ENCODE measurements at regions not wholly inside any gene's neighbourhood (a gene's known extent, or its start where the extent isn't known, plus 50 kb on each side); places are given as distances from the start of the nearest gene placed in this dataset.

DNA sequence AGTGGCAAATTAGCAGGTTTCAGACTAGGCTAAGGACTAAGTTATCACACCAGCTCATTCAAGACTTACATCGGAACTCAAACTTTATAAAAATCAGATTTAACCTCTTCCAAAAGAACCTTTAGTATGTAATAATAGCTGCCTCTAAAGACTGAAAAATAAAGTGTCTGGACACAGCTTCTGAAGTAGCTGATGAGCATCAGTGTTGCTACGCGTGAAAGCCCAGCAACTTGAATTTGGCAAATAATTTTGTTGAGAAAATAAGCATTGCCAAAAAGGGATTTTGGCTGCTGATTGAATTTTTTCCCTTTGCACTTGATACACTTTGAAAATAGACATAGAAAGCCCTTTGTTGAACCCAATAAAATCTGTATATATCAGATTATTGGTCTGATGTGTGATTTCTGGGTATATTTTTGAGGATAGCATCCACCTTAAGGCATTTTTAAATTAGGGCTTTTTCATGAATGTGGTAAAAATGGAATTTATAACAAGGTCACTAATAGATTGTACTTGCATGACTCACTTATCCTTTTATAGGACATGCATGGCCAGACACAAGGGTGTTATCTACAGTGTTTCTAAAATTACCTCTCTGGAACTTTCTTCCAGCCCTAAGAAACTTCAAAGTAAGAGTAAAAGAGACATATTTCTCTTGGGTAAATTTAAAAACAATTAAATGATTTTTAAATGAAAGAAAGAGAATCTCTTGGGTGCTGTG, 350.4 kb downstream of the TENT5A start:
- TF ChIP-seq, protein P1, sequence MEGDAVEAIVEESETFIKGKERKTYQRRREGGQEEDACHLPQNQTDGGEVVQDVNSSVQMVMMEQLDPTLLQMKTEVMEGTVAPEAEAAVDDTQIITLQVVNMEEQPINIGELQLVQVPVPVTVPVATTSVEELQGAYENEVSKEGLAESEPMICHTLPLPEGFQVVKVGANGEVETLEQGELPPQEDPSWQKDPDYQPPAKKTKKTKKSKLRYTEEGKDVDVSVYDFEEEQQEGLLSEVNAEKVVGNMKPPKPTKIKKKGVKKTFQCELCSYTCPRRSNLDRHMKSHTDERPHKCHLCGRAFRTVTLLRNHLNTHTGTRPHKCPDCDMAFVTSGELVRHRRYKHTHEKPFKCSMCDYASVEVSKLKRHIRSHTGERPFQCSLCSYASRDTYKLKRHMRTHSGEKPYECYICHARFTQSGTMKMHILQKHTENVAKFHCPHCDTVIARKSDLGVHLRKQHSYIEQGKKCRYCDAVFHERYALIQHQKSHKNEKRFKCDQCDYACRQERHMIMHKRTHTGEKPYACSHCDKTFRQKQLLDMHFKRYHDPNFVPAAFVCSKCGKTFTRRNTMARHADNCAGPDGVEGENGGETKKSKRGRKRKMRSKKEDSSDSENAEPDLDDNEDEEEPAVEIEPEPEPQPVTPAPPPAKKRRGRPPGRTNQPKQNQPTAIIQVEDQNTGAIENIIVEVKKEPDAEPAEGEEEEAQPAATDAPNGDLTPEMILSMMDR (IDR thresholded peaks at IDR 0.05): no peak
- TF ChIP-seq POLR2A (IDR thresholded peaks at IDR 0.05): no peak
